PC-9 (cell line): ENCODE measurements at regions not wholly inside any gene's neighbourhood (a gene's known extent, or its start where the extent isn't known, plus 50 kb on each side); places are given as distances from the start of the nearest gene placed in this dataset.
"Not testable (repeated sequence)": the region's sequence is repeated elsewhere in the genome, so short reads cannot be mapped to it uniquely, and the experiment has no call there.

Experiments
- BruUV-seq: library from RNA; stranded (reverse); fragments of 400-500 nt; replicated peaks from 2 replicates; lab custom pipeline; 2021; lab: Mats Ljungman, UMichigan
- CTCF ChIA-PET: fragments of 300-600 bp; sonication (Branson Sonifier 250); formaldehyde crosslinking; loops from one replicate; lab custom pipeline; 2022; ENCODE audit warnings: antibody characterized with exemption; lab: Charles Lee
- POLR2A ChIA-PET: fragments of 300-600 bp; sonication (Branson Sonifier 250); formaldehyde crosslinking; loops from one replicate; lab custom pipeline; 2022; ENCODE audit warnings: antibody characterized with exemption; ENCODE audit not compliant: unreplicated experiment; lab: Charles Lee
- DNase-seq, 2 experiments: peaks; one replicate each; pipeline versions ENCODE4 v3.0.0 to v3.0.0-alpha.2; 2015 to 2022; ENCODE audit warnings: mixed read lengths in 1 of 2
- H2AFZ ChIP-seq: fragments of 200-600 bp; sonication (generic); 2 replicates; pipeline ENCODE4 v1.8.1; 2017; ENCODE audit warnings: antibody characterized with exemption
- H3F3A ChIP-seq: fragments of 200-600 bp; sonication (generic); 2 replicates; pipeline ENCODE4 v1.8.1; 2017; ENCODE audit warnings: antibody characterized with exemption, mild to moderate bottlenecking, low read depth; ENCODE audit not compliant: insufficient read depth
- H3K27ac ChIP-seq: fragments of 200-600 bp; sonication (generic); 2 replicates; pipeline ENCODE4 v1.6.1; 2016; ENCODE audit warnings: mixed run types
- H3K27me3 ChIP-seq: fragments of 200-600 bp; sonication (generic); 2 replicates; pipeline ENCODE4 v1.6.1; 2016; ENCODE audit warnings: low read depth, mixed run types; ENCODE audit not compliant: insufficient read depth
- H3K36me3 ChIP-seq: fragments of 200-600 bp; sonication (generic); 2 replicates; pipeline ENCODE4 v1.6.1; 2016; ENCODE audit warnings: low read depth, mixed run types
- H3K4me1 ChIP-seq: fragments of 200-600 bp; sonication (generic); replicated peaks from 2 replicates; pipeline ENCODE4 v1.6.1; 2016; ENCODE audit warnings: mixed run types; ENCODE audit not compliant: insufficient read depth
- H3K4me2 ChIP-seq: fragments of 200-600 bp; sonication (generic); 2 replicates; pipeline ENCODE4 v1.6.1; 2017; ENCODE audit warnings: mixed run types
- H3K4me3 ChIP-seq: fragments of 200-600 bp; sonication (generic); 2 replicates; pipeline ENCODE4 v1.6.1; 2016; ENCODE audit warnings: mixed run types
- H3K79me2 ChIP-seq: fragments of 200-600 bp; sonication (generic); 2 replicates; pipeline ENCODE4 v1.6.1; 2017; ENCODE audit warnings: low read depth, mixed run types
- H3K9me2 ChIP-seq: fragments of 200-600 bp; sonication (generic); 2 replicates; pipeline ENCODE4 v1.8.1; 2017; ENCODE audit warnings: mild to moderate bottlenecking; ENCODE audit not compliant: insufficient read depth
- H3K9me3 ChIP-seq: fragments of 200-600 bp; sonication (generic); 2 replicates; pipeline ENCODE4 v1.8.1; 2016; ENCODE audit warnings: low read depth; ENCODE audit not compliant: insufficient read depth
- H4K20me1 ChIP-seq: fragments of 200-600 bp; sonication (generic); 2 replicates; pipeline ENCODE4 v1.8.1; 2017; ENCODE audit not compliant: insufficient read depth
- EZH2 ChIP-seq: fragments of 200-600 bp; sonication (generic); IDR thresholded peaks from 2 replicates; pipeline ENCODE4 v1.8.0; 2017; ENCODE audit warnings: antibody characterized with exemption, low read depth
- intact Hi-C: fragments of 100-400 bp; cut with micrococcal nuclease; formaldehyde crosslinking; loops from one replicate; pipeline ENCODE4 v1.10.0; 2022; ENCODE audit not compliant: unreplicated experiment
- TF ChIP-seq, protein P1 (sequence below): fragments of 200-600 bp; sonication (generic); conservative IDR thresholded peaks from 2 replicates; pipeline ENCODE4 v1.6.1; 2017; ENCODE audit warnings: mixed run types, antibody characterized with exemption, mild to moderate bottlenecking, moderate library complexity

- TF ChIP-seq, protein P1, sequence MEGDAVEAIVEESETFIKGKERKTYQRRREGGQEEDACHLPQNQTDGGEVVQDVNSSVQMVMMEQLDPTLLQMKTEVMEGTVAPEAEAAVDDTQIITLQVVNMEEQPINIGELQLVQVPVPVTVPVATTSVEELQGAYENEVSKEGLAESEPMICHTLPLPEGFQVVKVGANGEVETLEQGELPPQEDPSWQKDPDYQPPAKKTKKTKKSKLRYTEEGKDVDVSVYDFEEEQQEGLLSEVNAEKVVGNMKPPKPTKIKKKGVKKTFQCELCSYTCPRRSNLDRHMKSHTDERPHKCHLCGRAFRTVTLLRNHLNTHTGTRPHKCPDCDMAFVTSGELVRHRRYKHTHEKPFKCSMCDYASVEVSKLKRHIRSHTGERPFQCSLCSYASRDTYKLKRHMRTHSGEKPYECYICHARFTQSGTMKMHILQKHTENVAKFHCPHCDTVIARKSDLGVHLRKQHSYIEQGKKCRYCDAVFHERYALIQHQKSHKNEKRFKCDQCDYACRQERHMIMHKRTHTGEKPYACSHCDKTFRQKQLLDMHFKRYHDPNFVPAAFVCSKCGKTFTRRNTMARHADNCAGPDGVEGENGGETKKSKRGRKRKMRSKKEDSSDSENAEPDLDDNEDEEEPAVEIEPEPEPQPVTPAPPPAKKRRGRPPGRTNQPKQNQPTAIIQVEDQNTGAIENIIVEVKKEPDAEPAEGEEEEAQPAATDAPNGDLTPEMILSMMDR: no peak
- no peak for TF ChIP-seq EZH2
- Histone ChIP-seq H3K4me2 (no peak overlapping the region), H3K4me1 (no peaks in the 10 kb centered on the region), H3K4me3 (no peak overlapping the region), H3K79me2 (no peaks in the 10 kb centered on the region), H4K20me1 (no peaks in the 10 kb centered on the region), H3K9me2 (0 out of 2 replicates have a peak, but pooled peaks cover 4% of the 10 kb centered on the region), H3F3A (no peaks in the 10 kb centered on the region), H3K27me3 (no peaks in the 10 kb centered on the region), H2AFZ (no peak overlapping the region), H3K27ac (no peak overlapping the region), H3K9me3 (no peaks in the 10 kb centered on the region), H3K36me3 (no peaks in the 10 kb centered on the region)
- no TSS peak for BruUV-seq
- no peak for DNase-seq
- CTCF ChIA-PET: no interaction called here
- POLR2A ChIA-PET: no interaction called here
- intact Hi-C loops: loop anchor here (5.0 kb wide), 1 partner anchor 242 kb away; no protein-coding TSS in a partner anchor
Measured at GRCh38 chr3:191135175-191135574, 63.9 kb upstream of the OSTN start.

GRCh38 chr3:191133359-191133758, 65.7 kb upstream of the OSTN start:
- intact Hi-C loops: no loop called here
- no peak overlapping the region for H3K27ac ChIP-seq
- DNase-seq: no peak
- no peaks in the 10 kb centered on the region for H3K36me3 ChIP-seq
- no peaks in the 10 kb centered on the region for H4K20me1 ChIP-seq
- H2AFZ ChIP-seq: no peak overlapping the region
- no peaks in the 10 kb centered on the region for H3K27me3 ChIP-seq
- BruUV-seq: no TSS peak
- H3K9me2 ChIP-seq: 0 out of 2 replicates have a peak, but pooled peaks cover 8% of the 10 kb centered on the region
- CTCF ChIA-PET: no interaction called here
- POLR2A ChIA-PET: no interaction called here
- H3K4me3 ChIP-seq: no peak overlapping the region
- TF ChIP-seq, protein P1: no peak
- TF ChIP-seq EZH2: no peak
- no peaks in the 10 kb centered on the region for H3F3A ChIP-seq
- no peaks in the 10 kb centered on the region for H3K4me1 ChIP-seq
- H3K79me2 ChIP-seq: no peaks in the 10 kb centered on the region
- H3K4me2 ChIP-seq: no peak overlapping the region
- no peaks in the 10 kb centered on the region for H3K9me3 ChIP-seq

- ChIA-PET CTCF (no interaction called here), POLR2A (no interaction called here)
- Histone ChIP-seq H3K4me1 (no peaks in the 10 kb centered on the region), H3K9me2 (0 out of 2 replicates have a peak, but pooled peaks cover 8% of the 10 kb centered on the region), H3K27ac (no peak overlapping the region), H3K4me2 (no peak overlapping the region), H3K9me3 (no peaks in the 10 kb centered on the region), H3K27me3 (no peaks in the 10 kb centered on the region), H3K79me2 (no peaks in the 10 kb centered on the region), H3K36me3 (no peaks in the 10 kb centered on the region), H3K4me3 (no peak overlapping the region), H3F3A (no peaks in the 10 kb centered on the region), H4K20me1 (no peaks in the 10 kb centered on the region), H2AFZ (no peak overlapping the region)
- intact Hi-C loops: no loop called here
- no TSS peak for BruUV-seq
- TF ChIP-seq, protein P1: no peak
- TF ChIP-seq EZH2: no peak
- DNase-seq: no peak
Measured at GRCh38 chr3:191131305-191131704, 67.7 kb upstream of the OSTN start.

DNA sequence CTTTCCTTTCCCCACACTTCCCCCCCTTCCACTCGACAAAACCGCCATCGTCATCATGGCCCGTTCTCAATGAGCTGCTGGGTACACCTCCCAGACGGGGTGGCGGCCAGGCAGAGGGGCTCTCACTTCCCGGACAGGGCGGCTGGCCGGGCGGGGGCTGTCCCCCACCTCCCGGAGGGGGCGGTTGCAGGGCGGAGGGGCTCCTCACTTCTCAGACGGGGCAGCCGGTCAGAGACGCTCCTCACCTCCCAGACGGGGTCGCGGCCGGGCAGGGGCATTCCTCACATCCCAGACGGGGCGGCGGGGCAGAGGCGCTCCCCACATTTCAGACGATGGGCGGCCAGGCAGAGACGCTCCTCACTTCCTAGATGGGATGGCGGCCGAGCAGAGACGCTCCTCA, 74.2 kb upstream of the OSTN start:
- H3K9me3 ChIP-seq, H2AFZ ChIP-seq, POLR2A ChIA-PET, CTCF ChIA-PET, H3K36me3 ChIP-seq, H3F3A ChIP-seq, intact Hi-C loops, H3K4me3 ChIP-seq, H3K4me2 ChIP-seq, H3K27me3 ChIP-seq, DNase-seq, H3K79me2 ChIP-seq, H3K9me2 ChIP-seq, H3K4me1 ChIP-seq, H4K20me1 ChIP-seq, BruUV-seq, H3K27ac ChIP-seq: not testable (repeated sequence)
